Mononuclear cell (primary cell): ENCODE measurements at regions not wholly inside any gene's neighbourhood (a gene's known extent, or its start where the extent isn't known, plus 50 kb on each side); places are given as distances from the start of the nearest gene placed in this dataset.

Experiments
- H3K27me3 ChIP-seq: 2 replicates; pipeline ENCODE4 v1.6.0; 2011; ENCODE audit warnings: low read length, control low read depth; ENCODE audit not compliant: insufficient read depth
- H3K4me1 ChIP-seq: 2 replicates; pipeline ENCODE4 v1.5.1; 2011; ENCODE audit warnings: mild to moderate bottlenecking, low read length, control low read depth; ENCODE audit not compliant: insufficient read depth
- H3K4me3 ChIP-seq: 2 replicates; pipeline ENCODE4 v1.5.1; 2011; ENCODE audit warnings: mild to moderate bottlenecking, low read length, moderate library complexity
- H3K9me3 ChIP-seq: 2 replicates; pipeline ENCODE4 v1.5.1; 2011; ENCODE audit warnings: low read depth, mild to moderate bottlenecking, control low read depth, low read length

DNA sequence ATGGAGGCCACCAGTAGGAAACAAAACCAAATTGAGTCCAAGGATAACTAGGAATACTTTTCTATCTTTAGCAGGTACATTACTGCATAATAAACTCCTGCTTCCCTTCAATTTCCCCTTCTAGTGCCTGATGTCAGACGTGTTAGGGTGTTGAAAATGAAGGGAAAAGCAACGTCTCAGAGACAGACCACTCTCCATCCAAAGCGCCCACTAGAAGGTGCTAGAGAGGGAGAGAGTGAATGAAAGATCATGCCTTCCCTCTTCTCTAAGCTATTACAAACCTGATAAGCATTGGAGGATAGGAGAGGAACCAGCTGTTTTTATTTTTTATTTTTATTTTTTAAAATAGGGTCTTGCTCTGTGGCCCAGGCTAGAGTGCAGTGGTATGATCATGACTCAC lies 64.1 kb downstream of the ZNF641 start:
- H3K4me1 ChIP-seq, result peaks cover 49% of the 10 kb centered on the region
- H3K9me3 ChIP-seq, result no peaks in the 10 kb centered on the region
- H3K27me3 ChIP-seq, result no peaks in the 10 kb centered on the region
- no peak overlapping the region for H3K4me3 ChIP-seq

DNA sequence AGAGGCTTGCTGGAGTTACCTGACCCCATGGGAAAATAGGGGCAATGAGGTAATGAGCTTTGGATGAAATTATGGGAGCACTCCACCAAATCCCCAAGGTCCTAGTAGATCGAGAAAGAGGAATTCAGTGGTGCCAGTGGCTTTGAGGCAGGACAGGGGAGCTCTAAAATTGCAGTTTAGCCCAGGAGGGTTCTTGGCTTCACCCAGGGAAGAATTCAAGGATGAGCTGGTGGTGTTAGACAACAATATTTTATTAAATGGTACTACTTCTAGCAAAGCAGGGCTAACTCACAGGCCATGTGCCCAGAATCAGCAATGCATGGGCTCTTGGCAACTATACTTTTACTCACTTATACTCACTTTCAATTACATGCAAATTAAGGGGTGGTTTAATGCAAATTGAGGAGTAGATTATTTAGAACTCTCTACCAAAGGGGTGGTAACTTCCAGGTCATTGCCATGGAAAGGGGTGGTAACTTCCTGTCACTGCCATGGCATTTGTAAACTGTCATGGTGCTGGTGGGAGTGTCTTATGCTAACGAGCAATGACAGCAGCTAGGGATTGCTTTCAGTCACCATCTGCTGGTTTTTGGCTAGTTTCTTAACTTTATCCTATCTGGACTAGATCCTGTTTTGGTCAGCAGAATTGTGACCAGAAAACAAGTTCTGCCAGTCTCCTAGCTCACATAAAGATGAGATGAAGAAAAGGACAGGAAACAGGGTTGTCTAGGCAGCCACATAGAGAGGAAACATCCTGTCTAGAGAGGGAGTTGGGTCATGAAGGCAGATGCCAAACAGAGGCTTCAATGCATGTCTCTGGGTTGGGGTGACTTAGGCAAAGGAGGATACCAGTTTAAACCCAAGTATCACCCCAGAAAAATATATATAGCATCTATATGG lies 64.7 kb downstream of the ZNF641 start:
- H3K4me1 ChIP-seq, result peaks cover 51% of the 10 kb centered on the region
- no peak overlapping the region for H3K4me3 ChIP-seq
- no peaks in the 10 kb centered on the region for H3K27me3 ChIP-seq
- H3K9me3 ChIP-seq, result no peaks in the 10 kb centered on the region

DNA sequence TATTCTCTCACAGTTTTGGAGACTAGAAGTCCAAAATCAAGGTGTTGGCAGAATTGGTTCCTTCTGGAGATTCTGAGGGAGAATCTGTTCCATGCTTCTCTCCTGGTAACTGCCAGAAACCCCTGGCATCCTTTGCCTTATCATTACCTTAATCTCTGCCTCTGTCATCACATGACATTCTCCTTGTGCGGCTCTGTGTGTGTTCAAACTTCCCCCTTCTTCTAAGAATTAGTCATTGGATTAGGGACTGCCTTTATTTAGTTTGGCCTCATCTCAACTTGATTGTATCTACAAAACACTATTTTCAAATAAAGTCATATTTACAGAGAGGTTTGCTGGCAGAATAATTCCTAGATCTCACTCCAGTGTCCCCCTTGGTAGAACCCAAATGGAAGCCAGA lies 68.9 kb downstream of the ZNF641 start:
- Histone ChIP-seq H3K27me3 (no peaks in the 10 kb centered on the region), H3K9me3 (peaks cover under 1% of the 10 kb centered on the region), H3K4me1 (peaks cover 77% of the 10 kb centered on the region), H3K4me3 (no peak overlapping the region)

DNA sequence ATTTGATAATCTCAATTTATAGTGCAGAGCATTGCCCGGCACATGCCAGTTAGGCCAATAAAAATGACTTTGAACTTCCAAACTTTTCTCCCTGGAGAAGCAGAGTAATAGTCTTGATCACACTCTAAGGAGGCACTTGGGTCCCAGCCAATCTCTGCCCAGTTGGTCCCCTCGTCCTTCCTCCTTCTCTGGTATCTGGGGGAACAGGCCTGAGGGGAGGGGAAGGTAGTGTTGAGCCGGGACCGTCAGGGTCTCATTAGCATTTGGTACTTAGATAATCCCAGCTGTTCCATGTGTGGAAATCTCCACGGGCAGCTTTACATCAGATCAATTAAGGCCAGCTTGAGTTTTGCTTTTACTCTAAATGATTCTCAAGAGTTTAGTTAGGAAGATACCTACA lies 70.1 kb downstream of the ZNF641 start:
- Histone ChIP-seq H3K4me1 (peaks cover 65% of the 10 kb centered on the region), H3K4me3 (no peak overlapping the region), H3K9me3 (peaks cover 5% of the 10 kb centered on the region), H3K27me3 (no peaks in the 10 kb centered on the region)

DNA sequence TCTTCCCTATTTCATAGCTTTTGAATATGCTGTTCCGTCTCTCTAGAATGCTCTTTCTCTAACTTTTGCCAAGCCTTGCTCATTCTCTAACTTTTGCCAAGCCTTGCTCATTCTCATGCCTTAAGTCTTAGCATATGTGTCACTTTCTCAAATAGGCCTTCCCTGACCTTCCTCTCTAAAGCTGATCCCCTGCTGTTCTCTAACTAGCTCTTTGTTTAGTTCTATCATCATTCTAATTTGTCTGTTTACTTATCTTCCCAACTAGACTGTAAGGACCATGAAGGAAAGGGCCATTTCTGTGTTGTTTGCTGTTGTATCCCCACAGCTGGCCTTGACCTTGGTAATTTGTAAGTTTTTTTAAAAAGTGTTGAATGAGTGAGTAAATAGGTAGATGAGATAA lies 71.1 kb downstream of the ZNF641 start:
- H3K4me3 ChIP-seq, result no peak overlapping the region
- H3K4me1 ChIP-seq, result peaks cover 57% of the 10 kb centered on the region
- no peaks in the 10 kb centered on the region for H3K27me3 ChIP-seq
- peaks cover 5% of the 10 kb centered on the region for H3K9me3 ChIP-seq

DNA sequence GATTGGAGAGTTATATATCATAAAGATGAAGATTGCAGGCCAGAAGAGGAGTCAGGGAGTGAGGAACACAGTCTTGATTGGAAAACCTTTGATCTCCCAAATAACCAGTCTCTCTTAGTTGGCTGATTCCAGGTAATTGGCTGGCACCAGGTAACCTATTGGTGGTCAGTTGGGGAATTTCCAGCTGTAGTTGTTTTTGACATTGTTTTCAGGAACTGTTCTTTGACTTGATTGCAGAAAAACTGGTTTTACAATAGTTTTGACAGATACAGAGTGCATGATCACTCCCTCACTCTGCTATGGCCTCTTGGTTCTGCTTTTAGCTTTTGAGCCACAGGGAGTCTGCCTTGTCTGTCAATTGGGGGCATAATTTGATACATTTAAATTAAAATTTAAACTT lies 71.6 kb downstream of the ZNF641 start:
- Histone ChIP-seq H3K27me3 (no peaks in the 10 kb centered on the region), H3K9me3 (peaks cover 5% of the 10 kb centered on the region), H3K4me1 (peaks cover 54% of the 10 kb centered on the region), H3K4me3 (no peak overlapping the region)

DNA sequence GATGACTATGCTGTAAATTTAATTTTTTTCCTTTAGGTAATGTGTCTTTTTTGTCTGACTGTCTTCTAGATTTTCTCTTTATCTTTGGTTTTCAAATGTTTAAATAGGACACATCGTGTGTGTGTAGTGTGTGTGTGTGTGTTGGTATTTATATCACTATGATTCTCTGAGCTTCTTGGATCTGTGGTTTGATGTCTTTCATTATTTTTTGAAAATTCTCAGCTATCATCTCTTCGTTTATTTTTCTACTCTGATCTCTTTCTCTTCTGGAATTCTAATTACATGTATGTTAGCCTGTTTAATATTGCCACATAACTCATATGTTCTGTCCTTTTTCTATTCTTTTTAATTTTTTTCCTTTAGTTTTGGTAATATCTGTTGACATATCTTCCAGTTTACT lies 73.5 kb upstream of the OR10AD1 start:
- Histone ChIP-seq H3K9me3 (peaks cover 5% of the 10 kb centered on the region), H3K27me3 (no peaks in the 10 kb centered on the region), H3K4me3 (no peak overlapping the region), H3K4me1 (peaks cover 29% of the 10 kb centered on the region)

DNA sequence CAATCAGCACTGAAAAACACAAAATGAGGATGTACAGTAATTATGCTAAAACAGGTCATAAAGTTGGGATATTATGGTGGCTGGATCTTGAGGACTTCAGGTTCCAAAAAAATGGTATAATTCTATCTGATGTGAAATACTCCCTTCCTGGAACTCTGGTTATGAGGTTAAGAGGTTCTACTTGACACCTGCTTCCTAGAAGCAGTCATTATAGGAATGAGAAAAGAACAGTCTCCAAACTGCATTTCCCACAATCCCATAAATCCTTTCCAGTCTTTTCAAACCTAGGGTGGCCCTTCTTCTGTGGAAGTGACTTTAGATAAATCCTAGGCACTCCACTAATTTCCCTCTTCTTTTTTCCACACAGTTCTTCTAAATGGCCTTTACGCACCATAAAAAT lies 63.7 kb upstream of the OR10AD1 start:
- Histone ChIP-seq H3K9me3 (no peaks in the 10 kb centered on the region), H3K27me3 (peaks cover 10% of the 10 kb centered on the region), H3K4me3 (no peak overlapping the region), H3K4me1 (peaks cover 4% of the 10 kb centered on the region)

DNA sequence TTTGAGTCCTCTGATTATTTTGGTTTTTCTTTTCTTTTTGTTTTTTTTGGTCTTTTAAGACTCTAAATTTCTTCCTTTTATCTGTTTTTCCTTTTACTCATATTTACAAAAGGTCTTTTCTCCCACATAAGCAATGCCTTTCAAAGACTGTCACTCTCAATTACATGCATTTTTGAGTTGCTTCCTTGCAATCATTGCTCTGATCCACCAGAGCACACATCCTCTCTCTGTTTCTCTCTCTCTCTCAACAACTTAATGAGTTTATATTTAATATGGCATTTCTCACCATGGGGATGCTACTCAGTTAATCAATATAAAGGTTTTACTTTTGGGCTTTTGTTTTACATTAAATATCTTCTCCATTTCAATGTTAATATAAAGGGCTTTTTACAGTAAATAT lies 62.7 kb upstream of the OR10AD1 start:
- peaks cover 10% of the 10 kb centered on the region for H3K27me3 ChIP-seq
- H3K4me3 ChIP-seq, result no peak overlapping the region
- H3K9me3 ChIP-seq, result no peaks in the 10 kb centered on the region
- H3K4me1 ChIP-seq, result peaks cover 4% of the 10 kb centered on the region

DNA sequence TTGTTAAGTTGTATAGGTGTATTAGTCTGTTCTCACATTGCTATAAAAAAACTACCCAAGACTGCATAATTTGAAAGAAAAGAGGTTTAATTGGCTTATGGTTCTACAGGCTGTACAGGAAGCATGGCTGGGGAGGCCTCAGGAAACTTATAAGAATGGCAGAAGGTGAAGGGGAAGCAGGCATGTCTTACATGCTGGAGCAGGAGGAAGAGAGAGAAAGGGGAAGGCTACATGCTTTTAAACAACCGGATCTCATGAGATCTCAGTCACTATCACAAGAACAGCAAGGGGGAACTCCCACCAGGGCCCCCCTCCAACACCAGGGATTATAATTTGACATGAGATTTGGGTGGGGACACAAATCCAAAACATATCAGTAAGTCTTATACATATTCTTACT lies 60.5 kb upstream of the OR10AD1 start:
- Histone ChIP-seq H3K27me3 (peaks cover 6% of the 10 kb centered on the region), H3K9me3 (no peaks in the 10 kb centered on the region), H3K4me3 (no peak overlapping the region), H3K4me1 (peaks cover 4% of the 10 kb centered on the region)

DNA sequence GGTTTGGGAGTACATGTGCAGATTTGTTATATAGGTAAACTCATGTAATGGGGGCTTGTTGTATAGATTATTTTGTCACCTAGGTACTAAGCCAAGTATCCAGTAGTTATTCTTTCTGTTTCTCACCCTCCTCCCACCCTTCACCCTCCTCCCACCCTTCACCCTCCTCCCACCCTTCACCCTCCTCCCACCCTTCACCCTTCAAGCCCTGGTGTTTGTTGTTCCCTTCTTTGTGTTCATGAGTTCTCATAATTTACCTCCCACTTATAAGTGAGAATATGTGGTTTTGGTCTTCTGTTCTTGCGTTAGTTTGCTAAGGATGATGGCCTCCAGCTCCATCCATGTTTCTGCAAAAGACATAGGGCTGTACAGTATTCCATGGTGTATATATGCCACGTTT lies 58.7 kb upstream of the OR10AD1 start:
- Histone ChIP-seq H3K4me1 (peaks cover 4% of the 10 kb centered on the region), H3K9me3 (no peaks in the 10 kb centered on the region), H3K27me3 (peaks cover 6% of the 10 kb centered on the region), H3K4me3 (no peak overlapping the region)
